OCI-M1 (cell line): ENCODE measurements at regions not wholly inside any gene's neighbourhood (a gene's known extent, or its start where the extent isn't known, plus 50 kb on each side); places are given as distances from the start of the nearest gene placed in this dataset.
A peak's percentile ranks its signal among the peaks of the same experiment; 100 is the strongest.

Source experiments
- DNase-seq: peaks from one replicate; lab custom pipeline; 2025; lab: John Stamatoyannopoulos, UW

- no peak for DNase-seq
Observed at GRCh38 chr2:128401680-128402079, 83.0 kb upstream of the HS6ST1 start.

DNA sequence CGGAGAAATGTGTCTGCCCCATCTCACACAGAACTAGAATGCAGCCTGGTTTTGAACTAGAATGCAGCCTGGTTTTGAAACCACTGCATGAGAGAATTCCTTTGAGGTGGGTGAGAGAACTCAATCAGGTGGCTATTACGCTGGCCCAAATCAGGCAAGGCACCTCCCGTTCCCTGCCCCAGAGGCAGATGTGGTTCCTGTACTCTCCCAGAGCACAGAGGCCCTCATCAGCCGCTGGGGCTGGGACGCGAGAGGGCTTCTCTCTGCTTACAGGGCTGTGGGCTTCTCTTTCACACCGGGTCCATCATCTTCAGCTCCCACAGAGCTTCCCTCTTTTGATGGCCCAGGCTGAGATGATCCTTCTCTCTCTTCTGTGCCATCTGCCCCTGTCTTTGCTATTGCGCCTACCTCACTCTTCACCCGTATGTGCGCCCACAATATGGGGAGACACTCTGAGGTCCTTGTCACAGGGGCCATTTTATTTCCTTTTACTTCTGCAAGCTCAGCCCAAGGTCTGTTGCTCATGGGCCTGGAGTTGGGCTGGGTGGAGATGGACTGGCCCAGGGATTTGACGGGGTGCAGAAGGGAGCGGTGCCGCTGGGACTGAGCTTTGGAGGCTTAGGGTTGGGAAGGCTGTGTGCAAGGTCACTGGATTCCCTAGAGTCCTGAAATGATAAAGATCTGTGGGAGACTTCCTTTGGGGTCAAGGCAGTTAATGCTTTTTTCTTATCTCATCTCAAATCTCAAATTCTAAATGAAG is 84.4 kb upstream of the HS6ST1 start:
- no peak for DNase-seq

DNA sequence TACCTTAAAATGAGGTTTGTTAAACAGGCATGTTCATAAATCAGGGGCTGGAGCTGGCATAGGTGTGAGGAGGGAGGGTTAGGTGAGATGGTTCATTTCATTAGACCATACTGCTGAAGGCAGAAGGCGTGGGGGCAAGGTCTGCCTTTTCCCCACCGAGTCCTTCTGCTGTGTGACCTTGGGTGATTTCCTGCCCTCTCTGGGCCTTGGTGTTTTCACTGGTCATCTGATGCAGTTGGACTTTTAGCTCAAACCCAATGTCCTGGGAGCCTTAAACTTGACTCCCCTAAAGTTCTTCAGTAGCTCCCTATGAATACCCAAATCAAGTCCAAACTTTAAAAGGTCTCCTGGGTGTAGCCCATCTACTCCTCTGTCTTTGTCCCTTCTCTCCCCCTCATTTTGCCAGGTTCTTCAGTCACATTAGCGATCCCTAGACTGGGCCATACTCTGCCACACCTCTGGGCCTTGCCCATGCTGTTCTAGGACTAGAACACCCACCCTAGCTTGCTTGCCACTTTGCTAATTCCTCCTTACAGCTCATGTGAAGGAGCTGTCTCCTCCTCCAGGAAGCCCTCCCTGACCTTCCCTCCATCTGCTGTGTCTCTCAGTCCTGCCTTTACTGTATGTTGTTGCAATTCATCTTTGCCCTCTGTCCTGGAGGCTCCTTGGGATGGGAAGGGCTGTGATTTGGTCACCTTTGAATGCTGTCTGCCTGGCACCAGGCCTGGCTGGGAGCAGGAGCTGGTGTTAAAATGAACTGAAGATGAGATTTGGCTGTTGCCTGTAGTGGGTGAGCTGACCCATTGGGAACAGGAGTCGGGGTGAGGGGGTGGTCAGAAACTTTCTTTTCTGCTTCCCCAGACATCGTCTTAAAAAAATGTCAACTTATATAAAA is 85.4 kb upstream of the HS6ST1 start:
- DNase-seq = no peak

DNA sequence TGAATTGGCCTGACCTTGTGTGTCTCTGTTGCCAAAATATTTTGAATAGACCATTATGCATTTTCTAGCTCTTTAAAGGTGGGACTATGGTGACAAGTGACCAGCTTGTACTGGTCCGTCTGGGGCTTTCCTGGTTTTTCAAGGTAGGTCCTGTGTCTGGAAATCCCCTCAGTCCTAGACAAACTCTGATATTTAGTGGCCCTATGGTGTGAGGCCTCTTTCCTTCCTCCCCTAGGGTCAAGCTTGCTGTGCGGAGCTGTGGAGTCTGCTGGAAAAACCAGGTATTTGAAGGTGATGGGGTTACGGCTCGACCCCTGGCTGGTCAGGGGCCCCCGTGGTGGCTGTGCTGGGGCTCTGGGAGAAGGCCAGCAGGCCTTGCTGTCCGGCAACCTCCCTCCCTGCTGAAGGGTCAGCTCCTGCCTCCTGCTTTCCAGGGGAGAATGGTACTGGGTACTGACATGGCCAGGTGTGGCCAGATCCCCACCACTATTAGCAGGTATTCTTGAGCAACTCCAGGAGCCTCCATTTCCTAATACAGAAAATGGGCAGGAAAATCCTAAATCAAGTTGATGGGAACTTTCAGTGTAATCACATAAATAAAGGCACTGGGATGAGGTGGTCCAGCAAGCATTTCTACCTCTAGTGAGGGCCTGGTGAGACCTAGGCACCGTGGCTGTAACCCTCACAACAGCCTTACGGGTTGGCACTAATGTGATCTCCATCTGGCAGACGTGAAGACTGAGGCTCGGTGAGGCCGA is 86.2 kb upstream of the HS6ST1 start:
- DNase-seq = no peak

- no peak for DNase-seq
Observed at GRCh38 chr2:128405467-128405900, 86.8 kb upstream of the HS6ST1 start.

GRCh38 chr2:128405981-128406613 is 87.4 kb upstream of the HS6ST1 start:
- no peak for DNase-seq

- no peak for DNase-seq
Observed at GRCh38 chr2:128406736-128407554, 88.3 kb upstream of the HS6ST1 start.

DNA sequence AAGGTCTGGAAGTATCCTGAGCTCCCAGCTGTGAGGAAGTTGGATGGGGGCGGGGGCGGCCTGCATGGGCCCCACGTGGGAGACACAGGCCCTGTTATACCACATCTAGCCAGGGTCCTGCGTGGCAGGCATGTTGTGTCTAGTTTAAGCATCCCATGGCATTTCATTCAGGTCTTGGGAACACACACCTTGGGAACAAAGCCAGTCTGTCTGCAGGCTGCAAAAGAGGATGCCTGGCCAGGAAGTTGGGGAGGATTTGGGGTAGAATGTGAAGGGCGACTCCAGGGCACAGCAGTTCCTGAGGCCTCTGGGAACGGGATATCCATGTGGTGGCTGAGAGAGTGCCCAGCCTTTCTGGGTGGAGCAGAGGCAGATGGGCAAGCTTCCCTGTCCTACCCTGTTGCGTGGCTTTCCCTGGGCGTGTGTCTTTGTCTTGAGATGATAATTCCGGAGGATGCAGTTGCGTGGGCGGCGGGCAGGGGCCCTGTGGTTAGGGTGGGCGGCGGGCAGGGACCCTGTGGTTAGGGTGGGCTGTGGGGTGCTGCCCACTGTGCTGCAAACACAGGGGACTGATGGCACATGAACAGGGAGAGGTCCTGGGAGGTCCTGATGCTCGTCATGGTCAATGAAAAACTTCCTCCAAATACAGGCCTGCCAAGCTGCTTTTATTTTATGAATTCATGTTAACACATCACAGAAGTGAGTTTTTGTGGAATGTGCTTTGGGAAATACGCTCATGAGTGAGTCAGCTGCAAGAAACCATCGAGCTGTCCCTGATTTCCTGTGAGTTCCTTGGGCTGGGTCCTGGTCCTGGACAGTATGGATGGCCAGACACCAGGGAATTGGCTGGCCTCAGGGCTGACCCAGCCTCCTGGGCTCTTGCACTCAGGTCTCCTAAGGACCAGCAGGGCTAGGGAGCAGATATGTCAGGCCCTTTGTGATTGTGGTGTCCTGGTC is 90.0 kb upstream of the HS6ST1 start:
- DNase-seq = no peak

GRCh38 chr2:128409326-128410034 is 90.8 kb upstream of the HS6ST1 start:
- no peak for DNase-seq

DNA sequence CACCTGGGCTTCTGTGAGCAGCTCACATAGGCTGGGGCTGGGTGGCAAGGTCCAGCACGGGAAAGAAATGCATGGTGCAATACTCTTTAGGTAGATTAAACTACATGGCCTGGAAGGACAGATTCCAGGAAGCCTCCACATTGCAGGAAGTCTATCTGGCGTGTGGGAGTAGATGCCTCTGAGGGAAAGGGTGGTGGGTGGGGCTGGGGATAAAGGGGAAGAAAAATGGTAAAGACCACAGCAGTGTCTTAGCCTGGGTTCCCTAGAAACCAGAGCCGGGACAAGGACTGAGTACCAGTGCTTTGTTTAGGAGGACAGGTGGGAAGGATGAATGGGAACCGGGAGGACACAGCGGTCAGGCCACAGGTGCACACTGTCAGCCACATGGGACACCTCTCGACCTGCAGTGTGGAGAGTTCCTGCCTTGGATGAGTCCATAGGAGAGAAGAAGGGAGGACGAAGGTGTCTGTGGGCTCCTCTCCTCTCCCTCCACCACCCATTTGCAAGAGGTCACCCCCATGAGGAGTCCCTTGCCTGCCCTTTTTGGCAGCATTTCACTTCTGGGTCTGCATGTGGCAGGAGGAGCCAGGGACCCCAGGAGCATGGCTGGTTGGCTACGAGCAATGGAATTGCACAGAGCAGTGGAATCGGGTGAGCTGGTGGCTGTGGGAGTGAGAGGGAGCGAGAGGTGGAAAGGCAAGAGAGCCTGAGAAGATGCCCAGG is 91.5 kb upstream of the HS6ST1 start:
- DNase-seq = peak; percentile 19

DNA sequence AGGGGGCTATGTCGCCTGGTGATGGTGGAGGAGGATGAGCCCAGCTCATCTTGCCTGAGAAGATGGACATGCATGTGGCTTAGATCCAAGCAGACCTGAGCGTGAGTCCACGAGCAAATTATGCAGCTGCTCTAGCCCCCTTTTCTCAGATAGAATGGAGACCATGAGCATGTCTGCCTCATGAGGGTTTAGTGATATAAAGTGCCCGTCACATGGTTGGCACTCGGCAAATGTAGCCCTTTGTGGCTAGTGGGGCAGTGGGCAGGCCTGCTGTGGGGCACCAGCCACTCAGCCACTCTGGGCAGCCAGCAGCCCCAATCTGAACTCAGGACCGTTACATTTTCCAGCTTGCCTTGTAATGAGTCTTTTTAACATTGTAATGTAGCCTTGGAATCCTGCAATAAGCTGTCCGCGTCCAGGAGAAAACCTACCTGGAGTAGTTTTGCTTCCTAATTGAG is 92.1 kb upstream of the HS6ST1 start:
- DNase-seq = no peak

- no peak for DNase-seq
Observed at GRCh38 chr2:128411431-128411830, 92.8 kb upstream of the HS6ST1 start.

GRCh38 chr2:128412181-128412871 is 93.7 kb upstream of the HS6ST1 start:
- DNase-seq = no peak

DNA sequence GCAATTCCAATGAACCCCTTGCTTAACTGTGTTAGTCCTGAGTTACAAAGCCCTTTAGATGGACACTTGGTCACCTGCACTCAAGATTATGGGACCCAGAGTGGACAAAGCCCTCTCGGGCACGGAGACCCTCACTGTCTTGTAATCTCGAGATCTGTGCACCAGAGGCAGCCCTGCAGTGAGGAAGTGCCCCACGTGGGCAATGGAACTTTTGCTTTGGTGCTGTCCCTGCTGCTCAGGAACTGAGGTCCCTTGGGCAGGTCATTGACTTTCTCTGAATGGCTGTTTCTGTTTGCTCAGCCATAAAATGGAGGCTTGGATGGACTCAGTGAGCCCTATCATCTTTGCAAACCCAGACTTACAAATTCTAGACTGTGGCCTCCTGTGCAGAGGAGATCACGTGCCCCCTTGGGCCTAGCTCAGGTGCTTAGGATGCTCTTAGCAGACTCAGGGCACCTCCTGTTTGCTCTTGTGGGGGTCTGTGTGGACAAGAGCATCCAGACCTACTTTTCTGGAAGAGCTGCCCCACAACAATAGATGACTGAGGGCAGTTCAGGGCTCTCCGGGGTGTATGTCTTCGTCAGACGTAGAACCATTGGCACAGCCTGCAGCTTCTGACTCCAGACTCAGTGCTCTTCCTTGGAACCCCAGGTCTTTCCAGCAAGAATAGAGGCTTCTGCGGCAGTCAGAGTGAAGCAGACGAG is 94.5 kb upstream of the HS6ST1 start:
- DNase-seq = no peak

- no peak for DNase-seq
Observed at GRCh38 chr2:128413718-128414341, 95.2 kb upstream of the HS6ST1 start.

DNA sequence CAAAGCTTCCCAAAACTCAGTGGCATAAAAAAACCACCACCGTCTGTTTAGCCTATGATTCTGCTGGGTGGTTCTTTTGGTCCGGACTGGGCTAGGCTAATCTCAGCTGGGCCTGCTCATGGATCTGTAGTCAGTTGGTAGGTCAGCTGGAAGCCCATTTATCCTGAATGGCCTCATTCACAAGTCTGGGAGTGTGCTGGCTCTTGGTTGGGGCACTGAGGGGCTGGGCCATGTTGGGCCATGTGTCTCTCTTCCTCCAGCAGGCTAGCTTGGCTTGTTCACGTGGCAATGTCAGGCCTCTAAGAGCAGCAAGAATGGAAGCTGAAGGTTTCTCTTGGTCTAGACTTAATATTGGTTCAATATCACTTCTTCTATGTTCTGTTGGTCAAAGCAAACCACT is 95.7 kb upstream of the HS6ST1 start:
- DNase-seq = no peak
